Spinal cord (tissue), 9 donors: ENCODE measurements at regions not wholly inside any gene's neighbourhood (a gene's known extent, or its start where the extent isn't known, plus 50 kb on each side); places are given as distances from the start of the nearest gene placed in this dataset.
A peak's percentile ranks its signal among the peaks of the same experiment; 100 is the strongest.

ENCODE experiments used
- DNase-seq, 6 donors: peaks; one replicate each; pipeline versions ENCODE4 v3.0.0 to v3.0.0-alpha.2; 2013 to 2015; ENCODE audit warnings: low spot score in 6 of 6, low read depth in 4 of 6
- H3K27ac ChIP-seq: one replicate; pipeline ENCODE4 v1.5.1; 2013; ENCODE audit warnings: low read depth, low read length, control low read depth
- H3K27me3 ChIP-seq: one replicate; pipeline ENCODE4 v1.6.1; 2013; ENCODE audit warnings: low read length; ENCODE audit not compliant: control insufficient read depth, insufficient read depth
- H3K36me3 ChIP-seq: one replicate; pipeline ENCODE4 v1.6.1; 2013; ENCODE audit warnings: low read length; ENCODE audit not compliant: control insufficient read depth, insufficient read depth
- H3K4me1 ChIP-seq: one replicate; pipeline ENCODE4 v1.6.1; 2013; ENCODE audit warnings: low read length; ENCODE audit not compliant: control insufficient read depth, insufficient read depth
- H3K4me3 ChIP-seq: one replicate; pipeline ENCODE4 v1.5.1; 2013; ENCODE audit warnings: low read depth, low read length, control low read depth
- H3K9me3 ChIP-seq: one replicate; pipeline ENCODE4 v1.6.1; 2013; ENCODE audit warnings: low read length; ENCODE audit not compliant: control insufficient read depth, insufficient read depth
- WGBS: methylation state at CpG from one replicate; pipeline ENCODE4 v1.1.5; 2013; ENCODE audit warnings: missing lambda C conversion rate; ENCODE audit not compliant: insufficient coverage; 5-methylcytosine and 5-hydroxymethylcytosine counted together
- donor health status: healthy.

DNA sequence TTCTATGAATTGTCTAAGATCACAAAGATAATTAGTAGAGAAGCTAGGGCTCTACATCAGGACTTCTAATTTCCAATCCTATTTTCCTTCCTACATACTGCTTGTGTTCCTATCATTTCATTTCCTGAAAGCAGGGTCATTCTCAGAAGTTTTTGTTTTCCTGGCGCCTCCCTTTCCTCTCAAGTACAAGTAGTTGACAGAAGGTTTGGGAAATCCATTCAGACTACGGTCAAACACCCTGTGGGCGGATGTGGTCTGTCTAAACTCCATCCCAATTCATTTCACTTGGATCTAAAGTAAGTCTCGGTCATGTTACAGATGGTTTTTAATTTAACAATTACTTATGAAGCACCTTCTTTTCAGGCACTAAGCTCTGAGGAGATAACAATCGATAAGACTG lies 221.4 kb downstream of the MTERF1 start:
- Histone ChIP-seq H3K27ac (no peak overlapping the region), H3K9me3 (no peaks in the 10 kb centered on the region)

DNA sequence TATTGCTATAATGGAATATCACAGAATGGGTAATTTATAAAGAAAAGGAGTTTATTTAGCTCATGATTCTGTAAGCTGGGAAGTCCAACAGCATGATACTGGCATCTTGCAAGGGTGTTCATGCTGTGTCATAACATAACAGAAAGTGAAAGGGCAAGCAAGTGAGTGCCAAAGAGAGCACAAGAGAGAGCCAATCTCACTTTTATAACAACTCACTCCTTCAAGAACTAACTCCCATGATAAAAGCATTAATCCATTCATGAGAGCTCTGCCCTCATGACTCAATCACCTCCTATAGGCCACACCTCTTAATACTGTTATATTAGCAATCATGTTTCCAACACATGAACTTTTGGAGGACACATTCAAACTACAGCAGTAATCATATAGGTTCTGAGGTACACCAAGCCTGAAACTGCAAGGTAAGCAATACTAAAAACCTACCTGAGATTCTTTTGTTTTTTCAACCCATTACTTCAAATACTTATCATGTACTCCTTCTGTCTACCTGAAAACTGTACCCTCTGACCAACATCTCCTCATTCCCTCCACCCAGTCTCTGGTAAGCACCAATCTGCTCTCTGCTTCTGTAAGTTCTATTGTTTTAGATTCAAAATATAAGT lies 219.7 kb downstream of the MTERF1 start:
- Histone ChIP-seq H3K27ac (no peak overlapping the region), H3K4me3 (no peak overlapping the region), H3K9me3 (no peaks in the 10 kb centered on the region), H3K4me1 (no peaks in the 10 kb centered on the region), H3K36me3 (no peaks in the 10 kb centered on the region), H3K27me3 (no peaks in the 10 kb centered on the region)
- no peak for DNase-seq

More for the DNA sequence above, 221.4 kb downstream of the MTERF1 start:
- Histone ChIP-seq H3K4me1 (no peaks in the 10 kb centered on the region), H3K4me3 (no peak overlapping the region), H3K27me3 (no peaks in the 10 kb centered on the region), H3K36me3 (no peaks in the 10 kb centered on the region)
- DNase-seq: no peak
- no CpG with 5 or more reads among the region's 5 CpGs for WGBS

DNA sequence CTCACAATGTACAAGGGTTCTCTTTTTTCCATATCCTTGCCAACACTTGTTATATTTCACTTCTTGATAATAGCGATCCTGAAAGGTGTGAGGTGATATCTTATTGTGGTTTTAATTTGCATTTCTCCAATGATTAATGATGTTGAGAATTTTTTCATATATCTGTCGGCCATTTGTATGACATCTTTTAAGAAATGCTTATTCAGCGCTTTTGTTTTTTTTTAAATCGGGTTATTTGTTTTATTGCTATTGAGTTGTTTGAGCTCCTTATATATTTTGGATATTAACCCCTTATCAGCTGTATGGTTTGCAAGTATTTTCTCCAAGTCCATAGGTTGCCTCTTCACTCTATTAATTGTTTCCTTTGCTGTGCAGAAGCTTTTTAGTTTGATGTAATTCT lies 218.8 kb downstream of the MTERF1 start:
- DNase-seq: no peak
- Histone ChIP-seq H3K27ac (no peak overlapping the region), H3K27me3 (no peaks in the 10 kb centered on the region), H3K9me3 (no peaks in the 10 kb centered on the region), H3K36me3 (no peaks in the 10 kb centered on the region), H3K4me3 (no peak overlapping the region), H3K4me1 (no peaks in the 10 kb centered on the region)
- no CpG with 5 or more reads among the region's 4 CpGs for WGBS

GRCh38 chr7:91668217-91668616 lies 212.3 kb downstream of the MTERF1 start:
- no peaks in the 10 kb centered on the region for H3K27me3 ChIP-seq
- H3K4me1 ChIP-seq: no peaks in the 10 kb centered on the region
- H3K27ac ChIP-seq: no peak overlapping the region
- H3K9me3 ChIP-seq: no peaks in the 10 kb centered on the region
- no peak for DNase-seq
- no peaks in the 10 kb centered on the region for H3K36me3 ChIP-seq
- H3K4me3 ChIP-seq: no peak overlapping the region

DNA sequence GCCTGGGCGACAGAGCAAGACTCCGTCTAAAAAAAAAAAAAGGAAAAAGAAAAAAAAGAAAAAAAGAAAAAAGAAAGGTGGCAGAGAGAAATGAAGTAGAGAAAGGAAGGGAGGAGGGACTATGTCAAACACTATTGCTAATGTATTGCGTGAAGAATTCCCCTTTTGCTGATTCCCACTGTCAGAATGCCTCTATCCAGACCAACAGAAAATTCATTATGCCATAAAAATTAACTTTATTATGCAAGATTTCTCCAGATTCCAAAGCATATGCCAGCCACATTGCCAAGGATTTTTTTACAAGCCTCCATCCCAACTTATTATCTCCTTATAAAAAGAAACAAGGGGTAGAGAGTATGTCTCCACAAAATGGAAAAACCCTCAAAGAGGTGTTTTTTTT lies 209.3 kb downstream of the MTERF1 start:
- H3K36me3 ChIP-seq: no peaks in the 10 kb centered on the region
- no CpG with 5 or more reads among the region's 3 CpGs for WGBS

DNA sequence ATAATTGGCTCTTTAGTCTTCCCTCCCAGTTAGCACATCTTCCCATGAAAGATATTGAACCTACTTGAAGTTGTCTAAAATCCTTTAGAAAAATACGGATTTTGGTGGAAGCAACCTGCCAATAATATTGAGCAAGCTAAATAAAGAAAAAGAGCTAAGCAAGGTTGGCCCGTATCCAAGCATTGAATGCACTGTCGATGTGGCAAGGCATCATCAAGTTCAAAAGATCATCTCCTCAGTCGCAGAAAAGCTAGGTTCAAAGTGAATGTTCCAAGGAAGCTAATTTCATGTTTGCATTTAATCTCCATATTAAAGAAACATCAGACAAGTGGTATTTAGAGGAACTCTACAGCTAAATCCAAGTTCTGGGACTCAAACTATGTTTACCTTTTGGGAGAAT lies 206.0 kb downstream of the MTERF1 start:
- Histone ChIP-seq H3K27ac (no peak overlapping the region), H3K4me1 (no peaks in the 10 kb centered on the region), H3K36me3 (no peaks in the 10 kb centered on the region), H3K9me3 (no peaks in the 10 kb centered on the region), H3K4me3 (no peak overlapping the region), H3K27me3 (no peaks in the 10 kb centered on the region)
- DNase-seq: no peak
- no CpG with 5 or more reads among the region's 4 CpGs for WGBS

More for the DNA sequence above, 209.3 kb downstream of the MTERF1 start:
- H3K27ac ChIP-seq: no peak overlapping the region
- no peak overlapping the region for H3K4me3 ChIP-seq
- H3K27me3 ChIP-seq: no peaks in the 10 kb centered on the region
- H3K4me1 ChIP-seq: no peaks in the 10 kb centered on the region
- no peaks in the 10 kb centered on the region for H3K9me3 ChIP-seq
- no peak for DNase-seq

DNA sequence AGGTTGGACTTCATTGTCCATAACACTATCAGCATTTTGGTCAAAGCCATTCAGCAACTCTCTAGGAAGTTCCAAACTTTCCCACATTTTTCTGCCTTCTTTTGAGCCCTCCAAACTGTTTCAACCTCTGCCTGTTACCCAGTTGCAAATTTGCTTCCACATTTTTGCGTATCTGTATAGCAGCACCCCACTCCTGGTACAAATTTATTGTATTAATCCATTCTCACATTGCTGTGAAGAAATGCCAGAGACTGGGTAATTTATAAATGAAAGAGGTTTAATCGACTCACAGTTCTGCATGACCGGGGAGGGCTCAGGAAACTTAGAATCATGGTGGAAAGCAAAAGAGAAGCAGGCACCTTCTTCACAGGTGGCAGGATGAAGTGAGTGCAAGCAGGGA lies 198.8 kb downstream of the MTERF1 start:
- DNase-seq: no peak
- Histone ChIP-seq H3K27me3 (no peaks in the 10 kb centered on the region), H3K27ac (no peak overlapping the region), H3K9me3 (peaks cover 3% of the 10 kb centered on the region), H3K4me1 (no peaks in the 10 kb centered on the region), H3K4me3 (no peak overlapping the region), H3K36me3 (no peaks in the 10 kb centered on the region)
- WGBS: 100% methylated on average over 1 of the region's 3 CpGs

GRCh38 chr7:91683823-91684222 lies 196.7 kb downstream of the MTERF1 start:
- Histone ChIP-seq H3K27ac (no peak overlapping the region), H3K4me1 (no peaks in the 10 kb centered on the region), H3K36me3 (no peaks in the 10 kb centered on the region), H3K9me3 (peaks cover 3% of the 10 kb centered on the region), H3K27me3 (no peaks in the 10 kb centered on the region), H3K4me3 (no peak overlapping the region)
- DNase-seq: no peak

- Histone ChIP-seq H3K9me3 (peaks cover 3% of the 10 kb centered on the region), H3K4me3 (no peak overlapping the region), H3K4me1 (no peaks in the 10 kb centered on the region), H3K36me3 (no peaks in the 10 kb centered on the region), H3K27ac (no peak overlapping the region), H3K27me3 (no peaks in the 10 kb centered on the region)
- no peak for DNase-seq
- no CpG with 5 or more reads among the region's 1 CpG for WGBS
These were observed 195.0 kb downstream of the MTERF1 start for GRCh38 chr7:91685544-91685943.

- no CpG with 5 or more reads among the region's 1 CpG for WGBS
- Histone ChIP-seq H3K9me3 (no peaks in the 10 kb centered on the region), H3K27ac (no peak overlapping the region), H3K4me1 (no peaks in the 10 kb centered on the region), H3K27me3 (no peaks in the 10 kb centered on the region), H3K36me3 (no peaks in the 10 kb centered on the region), H3K4me3 (no peak overlapping the region)
- peak in 3 of 6 donors; percentile 7 to 82 (median 23) for DNase-seq
These were observed 189.9 kb downstream of the MTERF1 start for GRCh38 chr7:91690541-91691070.
